ENCODE measurements at regions not wholly inside any gene's neighbourhood (a gene's known extent, or its start where the extent isn't known, plus 50 kb on each side); places are given as distances from the start of the nearest gene placed in this dataset.
A peak's percentile ranks its signal among the peaks of the same experiment; 100 is the strongest.

GRCh38 chr18:67662996-67663395 is 146.5 kb upstream of the DSEL start:
- H3K4me3 ChIP-seq, result no peak overlapping the region
- no peaks in the 10 kb centered on the region for H3K4me1 ChIP-seq
- no peaks in the 10 kb centered on the region for H3K27me3 ChIP-seq
- DNase-seq, result no peak
- no peaks in the 10 kb centered on the region for H3K36me3 ChIP-seq
- intact Hi-C loops (cut with DNase I), result no loop called here
- TF ChIP-seq, protein P1, sequence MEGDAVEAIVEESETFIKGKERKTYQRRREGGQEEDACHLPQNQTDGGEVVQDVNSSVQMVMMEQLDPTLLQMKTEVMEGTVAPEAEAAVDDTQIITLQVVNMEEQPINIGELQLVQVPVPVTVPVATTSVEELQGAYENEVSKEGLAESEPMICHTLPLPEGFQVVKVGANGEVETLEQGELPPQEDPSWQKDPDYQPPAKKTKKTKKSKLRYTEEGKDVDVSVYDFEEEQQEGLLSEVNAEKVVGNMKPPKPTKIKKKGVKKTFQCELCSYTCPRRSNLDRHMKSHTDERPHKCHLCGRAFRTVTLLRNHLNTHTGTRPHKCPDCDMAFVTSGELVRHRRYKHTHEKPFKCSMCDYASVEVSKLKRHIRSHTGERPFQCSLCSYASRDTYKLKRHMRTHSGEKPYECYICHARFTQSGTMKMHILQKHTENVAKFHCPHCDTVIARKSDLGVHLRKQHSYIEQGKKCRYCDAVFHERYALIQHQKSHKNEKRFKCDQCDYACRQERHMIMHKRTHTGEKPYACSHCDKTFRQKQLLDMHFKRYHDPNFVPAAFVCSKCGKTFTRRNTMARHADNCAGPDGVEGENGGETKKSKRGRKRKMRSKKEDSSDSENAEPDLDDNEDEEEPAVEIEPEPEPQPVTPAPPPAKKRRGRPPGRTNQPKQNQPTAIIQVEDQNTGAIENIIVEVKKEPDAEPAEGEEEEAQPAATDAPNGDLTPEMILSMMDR (IDR thresholded peaks at IDR 0.05), result no peak
- no peak overlapping the region for H3K27ac ChIP-seq
- no peak for ATAC-seq
- H3K9me3 ChIP-seq, result no peaks in the 10 kb centered on the region

GRCh38 chr18:67661555-67661954 is 145.0 kb upstream of the DSEL start:
- DNase-seq (no peak), ATAC-seq (no peak)
- Histone ChIP-seq H3K27ac (no peak overlapping the region), H3K4me3 (no peak overlapping the region), H3K9me3 (no peaks in the 10 kb centered on the region), H3K27me3 (no peaks in the 10 kb centered on the region), H3K4me1 (no peaks in the 10 kb centered on the region), H3K36me3 (no peaks in the 10 kb centered on the region)
- intact Hi-C loops (cut with DNase I), result no loop called here
- TF ChIP-seq, protein P1 (IDR thresholded peaks at IDR 0.05), result no peak

GRCh38 chr18:67654101-67654500 is 137.6 kb upstream of the DSEL start:
- ATAC-seq, result no peak

DNA sequence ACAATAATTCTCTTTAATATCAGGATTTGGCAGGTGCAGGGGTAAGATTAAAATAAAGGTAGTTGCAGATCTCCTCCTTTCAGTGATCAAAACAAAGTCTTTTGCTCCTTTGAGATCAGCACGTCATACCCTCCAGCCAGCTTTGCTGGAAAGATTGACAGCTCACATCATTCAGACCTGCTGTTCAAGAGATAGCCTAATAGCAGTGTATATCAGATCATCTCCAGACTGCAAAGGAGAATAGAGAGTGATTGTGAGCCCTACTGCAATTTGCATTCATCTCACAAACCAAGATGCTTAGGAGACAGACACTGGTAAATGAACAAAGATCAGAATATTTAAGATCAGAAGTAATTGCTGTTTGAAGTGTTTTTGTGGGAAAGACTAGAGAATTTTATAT is 135.8 kb upstream of the DSEL start:
- Histone ChIP-seq H3K4me3 (no peak overlapping the region), H3K9me3 (no peaks in the 10 kb centered on the region), H3K4me1 (no peaks in the 10 kb centered on the region), H3K36me3 (no peaks in the 10 kb centered on the region), H3K27ac (no peak overlapping the region), H3K27me3 (no peaks in the 10 kb centered on the region)
- intact Hi-C loops (cut with DNase I), result no loop called here
- no peak for ATAC-seq
- TF ChIP-seq, protein P1 (IDR thresholded peaks at IDR 0.05), result no peak
- no peak for DNase-seq

More at GRCh38 chr18:67654101-67654500, 137.6 kb upstream of the DSEL start:
- H3K27ac ChIP-seq, result no peak overlapping the region
- no peaks in the 10 kb centered on the region for H3K9me3 ChIP-seq
- intact Hi-C loops (cut with DNase I), result no loop called here
- H3K27me3 ChIP-seq, result no peaks in the 10 kb centered on the region
- H3K4me1 ChIP-seq, result no peaks in the 10 kb centered on the region
- TF ChIP-seq, protein P1 (IDR thresholded peaks at IDR 0.05), result no peak
- DNase-seq, result no peak
- H3K36me3 ChIP-seq, result no peaks in the 10 kb centered on the region
- no peak overlapping the region for H3K4me3 ChIP-seq

GRCh38 chr18:67651438-67651837 is 134.9 kb upstream of the DSEL start:
- no peaks in the 10 kb centered on the region for H3K27me3 ChIP-seq
- no peak overlapping the region for H3K27ac ChIP-seq
- ATAC-seq (peak; percentile 52), DNase-seq (no peak)
- intact Hi-C loops (cut with DNase I), result no loop called here
- H3K9me3 ChIP-seq, result no peaks in the 10 kb centered on the region
- TF ChIP-seq, protein P1 (IDR thresholded peaks at IDR 0.05), result no peak
- H3K4me3 ChIP-seq, result no peak overlapping the region
- no peaks in the 10 kb centered on the region for H3K4me1 ChIP-seq
- no peaks in the 10 kb centered on the region for H3K36me3 ChIP-seq

Measured in left lung (tissue), 4 donors.